ENCODE measurements at regions not wholly inside any gene's neighbourhood (a gene's known extent, or its start where the extent isn't known, plus 50 kb on each side); places are given as distances from the start of the nearest gene placed in this dataset.

- Histone ChIP-seq H2BK120ac (ENCODE audit: low read depth, low read length) (no peak overlapping the region), H2AFZ (ENCODE audit: low read depth, low read length) (no peak overlapping the region), H3K18ac (ENCODE audit: low read depth in 1 of 2, low read length in 2 of 2) (no peak overlapping the region), H3K79me1 (replicated peaks; ENCODE audit: low read length, poor library complexity, severe bottlenecking) (no peaks in the 10 kb centered on the region), H3K36me3 (ENCODE audit: control insufficient read depth in 1 of 2, insufficient read depth in 2 of 2, low read depth in 1 of 2, low read length in 2 of 2) (no peaks in the 10 kb centered on the region), H3K4me3 (ENCODE audit: insufficient read depth in 1 of 2, low read depth in 1 of 2, low read length in 2 of 2) (no peak overlapping the region), H4K8ac (ENCODE audit: low read length) (no peak overlapping the region), H3K4me1 (ENCODE audit: control insufficient read depth, insufficient read depth, low read depth, low read length) (no peaks in the 10 kb centered on the region), H3K9me3 (ENCODE audit: control insufficient read depth, low read length) (peaks cover 1% of the 10 kb centered on the region), H3K14ac (ENCODE audit: low read length in 2 of 2) (no peak overlapping the region), H3K4me2 (ENCODE audit: low read length, poor library complexity, severe bottlenecking) (no peak overlapping the region), H3K27ac (ENCODE audit: low read length, poor library complexity, severe bottlenecking) (no peak overlapping the region), H3K23ac (ENCODE audit: low read length in 2 of 2) (no peak overlapping the region), H3K4ac (ENCODE audit: low read depth in 1 of 2, low read length in 2 of 2) (no peak overlapping the region), H3K9ac (ENCODE audit: low read length) (no peak overlapping the region), H3K27me3 (ENCODE audit: control insufficient read depth in 1 of 2, insufficient read depth in 1 of 2, low read length in 2 of 2) (no peaks in the 10 kb centered on the region), H4K91ac (ENCODE audit: low read length) (no peak overlapping the region), H2BK15ac (ENCODE audit: low read depth, poor library complexity, severe bottlenecking) (no peak overlapping the region), H2AK5ac (ENCODE audit: low read length, severe bottlenecking) (no peak overlapping the region), H2BK12ac (ENCODE audit: low read length in 2 of 2) (no peak overlapping the region), H2BK5ac (ENCODE audit: low read depth, low read length, poor library complexity, severe bottlenecking) (no peak overlapping the region)
- WGBS: 68% methylated on average over 3 of the region's 5 CpGs
- no peak for DNase-seq
These were observed 1084.0 kb upstream of the CDH18 start for GRCh38 chr5:21071986-21072385.

- Histone ChIP-seq H3K27ac (ENCODE audit: low read length, poor library complexity, severe bottlenecking) (no peak overlapping the region), H2BK12ac (ENCODE audit: low read length in 2 of 2) (no peak overlapping the region), H3K4me3 (ENCODE audit: insufficient read depth in 1 of 2, low read depth in 1 of 2, low read length in 2 of 2) (no peak overlapping the region), H2BK5ac (ENCODE audit: low read depth, low read length, poor library complexity, severe bottlenecking) (no peak overlapping the region), H3K27me3 (ENCODE audit: control insufficient read depth in 1 of 2, insufficient read depth in 1 of 2, low read length in 2 of 2) (no peaks in the 10 kb centered on the region), H2AK5ac (ENCODE audit: low read length, severe bottlenecking) (no peak overlapping the region), H3K23ac (ENCODE audit: low read length in 2 of 2) (no peak overlapping the region), H4K91ac (ENCODE audit: low read length) (no peak overlapping the region), H3K4ac (ENCODE audit: low read depth in 1 of 2, low read length in 2 of 2) (no peak overlapping the region), H3K4me2 (ENCODE audit: low read length, poor library complexity, severe bottlenecking) (no peak overlapping the region), H2AFZ (ENCODE audit: low read depth, low read length) (no peak overlapping the region), H3K4me1 (ENCODE audit: control insufficient read depth, insufficient read depth, low read depth, low read length) (no peaks in the 10 kb centered on the region), H3K36me3 (ENCODE audit: control insufficient read depth in 1 of 2, insufficient read depth in 2 of 2, low read depth in 1 of 2, low read length in 2 of 2) (no peaks in the 10 kb centered on the region), H3K79me1 (replicated peaks; ENCODE audit: low read length, poor library complexity, severe bottlenecking) (no peaks in the 10 kb centered on the region), H2BK120ac (ENCODE audit: low read depth, low read length) (no peak overlapping the region), H4K8ac (ENCODE audit: low read length) (no peak overlapping the region), H3K18ac (ENCODE audit: low read depth in 1 of 2, low read length in 2 of 2) (no peak overlapping the region), H3K9ac (ENCODE audit: low read length) (no peak overlapping the region), H3K9me3 (ENCODE audit: control insufficient read depth, low read length) (no peaks in the 10 kb centered on the region), H3K14ac (ENCODE audit: low read length in 2 of 2) (no peak overlapping the region), H2BK15ac (ENCODE audit: low read depth, poor library complexity, severe bottlenecking) (no peak overlapping the region)
- no peak for DNase-seq
- 100% methylated on average over 1 of the region's 4 CpGs for WGBS
These were observed 1083.4 kb upstream of the CDH18 start for GRCh38 chr5:21071421-21071820.

- Histone ChIP-seq H3K4me1 (ENCODE audit: control insufficient read depth, insufficient read depth, low read depth, low read length) (no peaks in the 10 kb centered on the region), H3K18ac (ENCODE audit: low read depth in 1 of 2, low read length in 2 of 2) (no peak overlapping the region), H3K14ac (ENCODE audit: low read length in 2 of 2) (no peak overlapping the region), H3K4ac (ENCODE audit: low read depth in 1 of 2, low read length in 2 of 2) (no peak overlapping the region), H3K23ac (ENCODE audit: low read length in 2 of 2) (no peak overlapping the region), H3K9ac (ENCODE audit: low read length) (no peak overlapping the region), H4K91ac (ENCODE audit: low read length) (no peak overlapping the region), H3K4me3 (ENCODE audit: insufficient read depth in 1 of 2, low read depth in 1 of 2, low read length in 2 of 2) (no peak overlapping the region), H2BK120ac (ENCODE audit: low read depth, low read length) (no peak overlapping the region), H3K79me1 (replicated peaks; ENCODE audit: low read length, poor library complexity, severe bottlenecking) (no peaks in the 10 kb centered on the region), H3K36me3 (ENCODE audit: control insufficient read depth in 1 of 2, insufficient read depth in 2 of 2, low read depth in 1 of 2, low read length in 2 of 2) (no peaks in the 10 kb centered on the region), H4K8ac (ENCODE audit: low read length) (no peak overlapping the region), H2AFZ (ENCODE audit: low read depth, low read length) (no peak overlapping the region), H2BK15ac (ENCODE audit: low read depth, poor library complexity, severe bottlenecking) (no peak overlapping the region), H3K27me3 (ENCODE audit: control insufficient read depth in 1 of 2, insufficient read depth in 1 of 2, low read length in 2 of 2) (no peaks in the 10 kb centered on the region), H3K4me2 (ENCODE audit: low read length, poor library complexity, severe bottlenecking) (no peak overlapping the region), H2BK5ac (ENCODE audit: low read depth, low read length, poor library complexity, severe bottlenecking) (no peak overlapping the region), H3K9me3 (ENCODE audit: control insufficient read depth, low read length) (no peaks in the 10 kb centered on the region), H3K27ac (ENCODE audit: low read length, poor library complexity, severe bottlenecking) (no peak overlapping the region), H2AK5ac (ENCODE audit: low read length, severe bottlenecking) (no peak overlapping the region), H2BK12ac (ENCODE audit: low read length in 2 of 2) (no peak overlapping the region)
- DNase-seq: no peak
These were observed 1082.9 kb upstream of the CDH18 start for GRCh38 chr5:21070858-21071257.

GRCh38 chr5:21067724-21068123 lies 1079.7 kb upstream of the CDH18 start:
- Histone ChIP-seq H3K9me3 (ENCODE audit: control insufficient read depth, low read length) (peaks cover 7% of the 10 kb centered on the region), H4K91ac (ENCODE audit: low read length) (no peak overlapping the region), H3K79me1 (replicated peaks; ENCODE audit: low read length, poor library complexity, severe bottlenecking) (no peaks in the 10 kb centered on the region), H2AK5ac (ENCODE audit: low read length, severe bottlenecking) (no peak overlapping the region), H3K4me2 (ENCODE audit: low read length, poor library complexity, severe bottlenecking) (no peak overlapping the region), H3K4me1 (ENCODE audit: control insufficient read depth, insufficient read depth, low read depth, low read length) (no peaks in the 10 kb centered on the region), H2BK12ac (ENCODE audit: low read length in 2 of 2) (no peak overlapping the region), H2BK5ac (ENCODE audit: low read depth, low read length, poor library complexity, severe bottlenecking) (no peak overlapping the region), H3K14ac (ENCODE audit: low read length in 2 of 2) (no peak overlapping the region), H2BK120ac (ENCODE audit: low read depth, low read length) (no peak overlapping the region), H3K23ac (ENCODE audit: low read length in 2 of 2) (no peak overlapping the region), H3K9ac (ENCODE audit: low read length) (no peak overlapping the region), H3K4ac (ENCODE audit: low read depth in 1 of 2, low read length in 2 of 2) (no peak overlapping the region), H3K4me3 (ENCODE audit: insufficient read depth in 1 of 2, low read depth in 1 of 2, low read length in 2 of 2) (no peak overlapping the region), H3K27me3 (ENCODE audit: control insufficient read depth in 1 of 2, insufficient read depth in 1 of 2, low read length in 2 of 2) (no peaks in the 10 kb centered on the region), H2AFZ (ENCODE audit: low read depth, low read length) (no peak overlapping the region), H2BK15ac (ENCODE audit: low read depth, poor library complexity, severe bottlenecking) (no peak overlapping the region), H4K8ac (ENCODE audit: low read length) (no peak overlapping the region), H3K18ac (ENCODE audit: low read depth in 1 of 2, low read length in 2 of 2) (no peak overlapping the region), H3K27ac (ENCODE audit: low read length, poor library complexity, severe bottlenecking) (no peak overlapping the region), H3K36me3 (ENCODE audit: control insufficient read depth in 1 of 2, insufficient read depth in 2 of 2, low read depth in 1 of 2, low read length in 2 of 2) (no peaks in the 10 kb centered on the region)
- 29% methylated on average over 1 of the region's 1 CpG for WGBS
- no peak for DNase-seq
